Colonic mucosa (tissue), 4 donors: ENCODE measurements at regions not wholly inside any gene's neighbourhood (a gene's known extent, or its start where the extent isn't known, plus 50 kb on each side); places are given as distances from the start of the nearest gene placed in this dataset.
"Not testable (repeated sequence)": the region's sequence is repeated elsewhere in the genome, so short reads cannot be mapped to it uniquely, and the experiment has no call there.

Experiments used
- DNase-seq: peaks from one replicate; pipeline ENCODE4 v3.0.0-alpha.2; 2020
- H3K27ac ChIP-seq: fragments of 200-600 bp; one replicate; pipeline ENCODE4 v1.8.0; 2021
- H3K27me3 ChIP-seq: fragments of 200-600 bp; one replicate; pipeline ENCODE4 v1.8.0; 2021
- H3K36me3 ChIP-seq: fragments of 200-600 bp; one replicate; pipeline ENCODE4 v1.8.0; 2021
- H3K4me1 ChIP-seq: fragments of 200-600 bp; one replicate; pipeline ENCODE4 v1.8.0; 2021; ENCODE audit warnings: mild to moderate bottlenecking
- H3K4me3 ChIP-seq: fragments of 200-600 bp; one replicate; pipeline ENCODE4 v1.8.0; 2021
- H3K9ac ChIP-seq, 2 donors: one replicate each; pipeline ENCODE4 v1.7.0; 2013; ENCODE audit warnings: control low read depth in 2 of 2, low read depth in 2 of 2, low read length in 2 of 2
- H3K9me3 ChIP-seq: fragments of 200-600 bp; one replicate; pipeline ENCODE4 v1.8.0; 2021
- CTCF ChIP-seq: fragments of 200-600 bp; IDR thresholded peaks from one replicate; pipeline ENCODE4 v1.8.0; 2022; ENCODE audit warnings: antibody characterized with exemption, mild to moderate bottlenecking
- intact Hi-C: fragments of 100-400 bp; cut with DNase I; formaldehyde crosslinking; loops from one replicate; pipeline ENCODE4 v1.14.1; 2022
- donor health status: healthy.
- donor health status: DM: no; HTN: no; CAD: no.
- donor health status: DM: no; HTN: no; CAD: no.

GRCh38 chr13:104614361-104615145, 1548.3 kb upstream of the SLC10A2 start:
- Histone ChIP-seq H3K27me3 (no peaks in the 10 kb centered on the region), H3K36me3 (no peaks in the 10 kb centered on the region), H3K9me3 (no peaks in the 10 kb centered on the region), H3K4me1 (no peaks in the 10 kb centered on the region), H3K27ac (no peak overlapping the region), H3K9ac (no peak overlapping the region), H3K4me3 (no peak overlapping the region)
- intact Hi-C loops: no loop called here
- no peak for DNase-seq
- TF ChIP-seq CTCF: no peak

- Histone ChIP-seq H3K9ac (no peak overlapping the region), H3K27me3 (no peaks in the 10 kb centered on the region), H3K9me3 (no peaks in the 10 kb centered on the region), H3K4me3 (no peak overlapping the region), H3K36me3 (no peaks in the 10 kb centered on the region), H3K4me1 (no peaks in the 10 kb centered on the region), H3K27ac (no peak overlapping the region)
- DNase-seq: no peak
- intact Hi-C loops: no loop called here
- no peak for TF ChIP-seq CTCF
Observed at GRCh38 chr13:104608331-104608730, 1542.1 kb upstream of the SLC10A2 start.

- H3K9ac ChIP-seq, H3K4me3 ChIP-seq, H3K36me3 ChIP-seq, H3K4me1 ChIP-seq, intact Hi-C loops, H3K27ac ChIP-seq, H3K9me3 ChIP-seq, DNase-seq, H3K27me3 ChIP-seq: not testable (repeated sequence)
Observed at GRCh38 chr13:104605435-104605834, 1539.2 kb upstream of the SLC10A2 start.

GRCh38 chr13:104597546-104598180, 1531.4 kb upstream of the SLC10A2 start:
- Histone ChIP-seq H3K27ac (no peak overlapping the region), H3K36me3 (no peaks in the 10 kb centered on the region), H3K9me3 (no peaks in the 10 kb centered on the region), H3K4me3 (no peak overlapping the region), H3K9ac (no peak overlapping the region), H3K4me1 (no peaks in the 10 kb centered on the region), H3K27me3 (no peaks in the 10 kb centered on the region)
- intact Hi-C loops: no loop called here
- DNase-seq: no peak
- no peak for TF ChIP-seq CTCF

DNA sequence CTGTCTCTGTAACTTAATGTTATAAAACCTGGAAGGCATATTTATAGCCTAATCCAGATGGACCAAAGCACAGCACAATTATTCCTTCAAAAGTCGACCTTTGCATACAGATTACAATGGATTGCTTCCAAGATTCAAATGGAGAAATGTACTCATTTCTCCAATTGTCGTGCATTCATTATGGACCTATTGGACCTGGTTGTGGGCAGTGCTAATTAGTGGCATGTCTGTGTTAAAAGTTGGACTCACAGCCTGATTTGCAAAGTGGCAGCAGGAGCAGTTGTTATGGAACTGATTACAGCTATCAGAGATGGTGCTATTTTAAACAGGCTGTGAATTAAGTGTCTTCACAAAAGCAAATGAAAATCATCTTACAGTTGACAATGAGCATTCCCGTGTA, 1529.3 kb upstream of the SLC10A2 start:
- Histone ChIP-seq H3K27me3 (no peaks in the 10 kb centered on the region), H3K9ac (no peak overlapping the region), H3K9me3 (no peaks in the 10 kb centered on the region), H3K4me1 (no peaks in the 10 kb centered on the region), H3K4me3 (no peak overlapping the region), H3K27ac (no peak overlapping the region), H3K36me3 (no peaks in the 10 kb centered on the region)
- intact Hi-C loops: no loop called here
- no peak for DNase-seq
- no peak for TF ChIP-seq CTCF

DNA sequence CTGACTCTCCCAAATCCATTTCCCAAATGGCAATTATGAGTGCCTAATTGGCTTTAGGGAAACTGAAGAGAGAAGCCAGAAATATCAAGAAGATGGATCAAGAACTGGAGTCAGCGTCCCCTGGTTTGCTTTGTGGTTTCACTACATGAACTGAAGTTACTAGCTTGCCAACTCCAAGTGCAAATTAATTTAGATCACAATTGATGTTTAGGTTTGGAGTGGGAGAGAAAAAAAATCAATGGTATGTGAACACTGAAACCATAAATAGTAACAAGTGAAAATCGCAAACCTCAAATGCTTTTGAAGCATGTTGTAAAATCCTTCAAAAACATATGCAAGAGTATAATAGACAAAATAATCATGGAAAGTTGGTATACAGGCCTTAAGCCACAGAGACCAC, 1528.6 kb upstream of the SLC10A2 start:
- TF ChIP-seq CTCF: no peak
- Histone ChIP-seq H3K27me3 (no peaks in the 10 kb centered on the region), H3K4me1 (no peaks in the 10 kb centered on the region), H3K9me3 (no peaks in the 10 kb centered on the region), H3K27ac (no peak overlapping the region), H3K9ac (no peak overlapping the region), H3K4me3 (no peak overlapping the region), H3K36me3 (no peaks in the 10 kb centered on the region)
- no peak for DNase-seq
- intact Hi-C loops: no loop called here
